ENCODE measurements at regions not wholly inside any gene's neighbourhood (a gene's known extent, or its start where the extent isn't known, plus 50 kb on each side); places are given as distances from the start of the nearest gene placed in this dataset.

- TF ChIP-seq MXI1 (IDR thresholded peaks at IDR 0.05; ENCODE audit: low read depth, low read length): no peak
- TF ChIP-seq RB1 (IDR thresholded peaks at IDR 0.05; ENCODE audit: borderline replicate concordance): no peak
- no peak for TF ChIP-seq IRF5 (IDR thresholded peaks at IDR 0.05; ENCODE audit: borderline replicate concordance)
- TF ChIP-seq CREB1 (IDR thresholded peaks at IDR 0.05; ENCODE audit: low read depth): no peak
- TF ChIP-seq NFXL1 (IDR thresholded peaks at IDR 0.05; ENCODE audit: borderline replicate concordance): no peak
- no peak for TF ChIP-seq ZNF384 (IDR thresholded peaks at IDR 0.05; ENCODE audit: borderline replicate concordance, low read depth, low read length)
- no peak for TF ChIP-seq EGR1 (IDR thresholded peaks at IDR 0.05; ENCODE audit: borderline replicate concordance in 1 of 2, low read depth in 2 of 2, low read length in 2 of 2)
- TF ChIP-seq SMC3 (IDR thresholded peaks at IDR 0.05; ENCODE audit: borderline replicate concordance, low read length): no peak
- TF ChIP-seq POLR2AphosphoS2 (IDR thresholded peaks at IDR 0.05; ENCODE audit: low read depth, low read length): no peak
- TF ChIP-seq PRDM15 (CRISPR knock-in tag; IDR thresholded peaks at IDR 0.05): no peak
- TF ChIP-seq RAD21 (IDR thresholded peaks at IDR 0.05; ENCODE audit: insufficient read depth, low read depth, low read length): no peak
- no peak for TF ChIP-seq MAX (IDR thresholded peaks at IDR 0.05; ENCODE audit: low read depth, low read length)
- TF ChIP-seq CHD2 (IDR thresholded peaks at IDR 0.05; ENCODE audit: borderline replicate concordance, low read depth, low read length): no peak
- no peak for TF ChIP-seq SMARCA5 (IDR thresholded peaks at IDR 0.05)
Observed at GRCh38 chr7:94738071-94738470, 82.1 kb upstream of the SGCE start (continued).

Measured in GM12878 (cell line).